GM23248 (cell line): ENCODE measurements at regions not wholly inside any gene's neighbourhood (a gene's known extent, or its start where the extent isn't known, plus 50 kb on each side); places are given as distances from the start of the nearest gene placed in this dataset.

Experiments
- EZH2 ChIP-seq: fragments of 200-600 bp; sonication (generic); IDR thresholded peaks from 2 replicates; pipeline ENCODE4 v1.6.1; 2018; ENCODE audit warnings: antibody characterized with exemption, mild to moderate bottlenecking; ENCODE audit not compliant: insufficient read depth, poor library complexity, severe bottlenecking
- EZH2phosphoT487 ChIP-seq: fragments of 200-600 bp; sonication (generic); IDR thresholded peaks from 2 replicates; pipeline ENCODE4 v1.6.1; 2018; ENCODE audit warnings: antibody characterized with exemption, moderate library complexity, mild to moderate bottlenecking, low read depth; ENCODE audit not compliant: insufficient read depth

DNA sequence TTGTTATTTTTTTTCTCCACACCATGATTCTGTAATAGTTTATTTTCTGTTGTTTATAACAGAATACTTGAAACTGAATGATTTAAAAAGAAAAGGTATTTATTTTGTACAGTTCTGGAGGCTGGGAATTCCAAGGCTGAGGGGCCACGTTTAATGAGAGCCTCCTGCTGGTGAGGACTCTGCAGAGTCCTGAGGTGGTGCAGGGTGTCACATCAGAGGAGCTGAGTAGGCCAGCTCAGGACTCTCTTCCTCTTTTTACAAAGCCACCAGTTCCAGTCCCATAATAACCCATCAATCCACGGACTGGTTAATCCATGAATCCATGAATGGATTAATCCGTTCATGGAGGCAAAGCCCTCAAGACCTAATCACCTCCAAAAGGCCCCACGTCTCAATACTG lies 71.6 kb downstream of the TFAP2A start:
- TF ChIP-seq EZH2 (no peak), EZH2phosphoT487 (no peak)
